NT2/D1 (cell line): ENCODE measurements at regions not wholly inside any gene's neighbourhood (a gene's known extent, or its start where the extent isn't known, plus 50 kb on each side); places are given as distances from the start of the nearest gene placed in this dataset.

Experiments used
- SUZ12 ChIP-seq: IDR thresholded peaks from 2 replicates; pipeline ENCODE4 v1.6.1; 2011; ENCODE audit not compliant: insufficient read length, insufficient read depth; ENCODE audit errors: extremely low read depth
- YY1 ChIP-seq: IDR thresholded peaks from 2 replicates; pipeline ENCODE4 v1.6.1; 2011; ENCODE audit not compliant: insufficient read length, insufficient read depth
- ZNF274 ChIP-seq: IDR thresholded peaks from 2 replicates; pipeline ENCODE4 v1.6.1; 2011; ENCODE audit warnings: mild to moderate bottlenecking, low read depth, low read length

GRCh38 chr2:144834998-144835633, 315.2 kb upstream of the ZEB2 start:
- TF ChIP-seq ZNF274 = no peak
- TF ChIP-seq YY1 = no peak
- no peak for TF ChIP-seq SUZ12
